BJ (cell line): ENCODE measurements at regions not wholly inside any gene's neighbourhood (a gene's known extent, or its start where the extent isn't known, plus 50 kb on each side); places are given as distances from the start of the nearest gene placed in this dataset.

Experiments used
- CTCF ChIA-PET: fragments of 350-600 bp; formaldehyde crosslinking; extraction: SDS; loops from one replicate; lab custom pipeline; 2021; ENCODE audit warnings: antibody characterized with exemption, inconsistent platforms; lab: Yijun Ruan, JAX
- POLR2A ChIA-PET: fragments of 300-600 bp; sonication (Branson Sonifier 250); formaldehyde crosslinking; extraction: SDS; loops from one replicate; lab custom pipeline; 2021; ENCODE audit warnings: antibody characterized with exemption; lab: Charles Lee
- DNase-seq: peaks from one replicate; pipeline ENCODE4 v3.0.0-alpha.2; 2011; ENCODE audit warnings: low read depth
- H3K27me3 ChIP-seq: 2 replicates; pipeline ENCODE4 v1.6.0; 2011; ENCODE audit warnings: low read length; ENCODE audit not compliant: control insufficient read depth, insufficient read depth
- H3K36me3 ChIP-seq: 2 replicates; pipeline ENCODE4 v1.5.1; 2011; ENCODE audit warnings: low read length; ENCODE audit not compliant: control insufficient read depth, insufficient read depth
- H3K4me3 ChIP-seq: 2 replicates; pipeline ENCODE4 v1.5.1; 2011; ENCODE audit warnings: low read depth, mild to moderate bottlenecking, control low read depth, low read length
- CTCF ChIP-seq: IDR thresholded peaks from 2 replicates; pipeline ENCODE4 v1.5.1; 2011; ENCODE audit warnings: low read depth, mild to moderate bottlenecking, control low read depth, inconsistent platforms, low read length, moderate library complexity; ENCODE audit not compliant: insufficient read depth

DNA sequence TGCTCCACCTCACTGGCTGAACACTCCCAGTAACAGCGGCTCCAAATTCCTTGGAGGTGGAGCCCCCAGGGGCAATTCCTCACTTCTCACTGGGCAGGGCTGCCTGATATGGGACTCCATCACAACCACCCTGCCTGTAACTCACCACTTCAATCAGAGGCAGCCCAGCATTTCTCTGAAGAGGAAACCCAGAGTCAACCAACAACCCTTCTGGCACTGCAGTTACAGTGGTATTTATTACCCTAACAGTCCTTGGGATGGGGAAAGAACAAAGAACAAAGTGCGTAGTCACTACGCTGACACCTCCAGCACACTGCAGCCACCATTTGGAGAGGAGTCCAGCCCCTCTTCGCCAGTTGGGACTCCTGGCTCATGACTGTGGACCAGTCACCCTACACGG lies 85.7 kb upstream of the GALNT13 start:
- no peaks in the 10 kb centered on the region for H3K27me3 ChIP-seq
- ChIA-PET POLR2A (no interaction called here), CTCF (no interaction called here)
- no peak overlapping the region for H3K4me3 ChIP-seq
- no peak for DNase-seq
- no peak for TF ChIP-seq CTCF
- H3K36me3 ChIP-seq, result no peaks in the 10 kb centered on the region

GRCh38 chr2:153787612-153788011 lies 84.1 kb upstream of the GALNT13 start:
- Histone ChIP-seq H3K36me3 (no peaks in the 10 kb centered on the region), H3K4me3 (no peak overlapping the region), H3K27me3 (no peaks in the 10 kb centered on the region)
- no peak for TF ChIP-seq CTCF
- ChIA-PET CTCF (no interaction called here), POLR2A (no interaction called here)
- DNase-seq, result no peak

DNA sequence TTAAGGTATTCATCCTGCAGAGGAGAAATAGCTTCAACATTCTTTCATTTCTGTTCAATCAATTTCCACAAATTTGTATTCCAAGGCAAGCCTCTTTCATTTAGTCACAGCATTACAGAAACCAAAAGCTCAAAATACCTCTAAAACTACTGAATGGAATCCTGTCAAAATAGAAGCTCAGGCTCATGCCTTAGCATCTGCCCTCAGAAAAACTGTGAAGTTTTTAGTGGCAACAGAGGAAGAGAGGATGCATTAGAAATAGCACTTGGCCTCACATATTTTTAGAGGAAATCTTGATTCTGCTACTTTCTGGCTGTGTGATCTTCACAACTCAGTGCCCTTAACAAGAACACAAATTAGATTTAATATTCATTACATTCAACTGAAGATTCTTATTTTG lies 69.1 kb upstream of the GALNT13 start:
- H3K36me3 ChIP-seq, result no peaks in the 10 kb centered on the region
- H3K4me3 ChIP-seq, result no peak overlapping the region
- POLR2A ChIA-PET, result no interaction called here
- CTCF ChIA-PET, result no interaction called here
- DNase-seq, result no peak
- TF ChIP-seq CTCF, result no peak
- no peaks in the 10 kb centered on the region for H3K27me3 ChIP-seq

DNA sequence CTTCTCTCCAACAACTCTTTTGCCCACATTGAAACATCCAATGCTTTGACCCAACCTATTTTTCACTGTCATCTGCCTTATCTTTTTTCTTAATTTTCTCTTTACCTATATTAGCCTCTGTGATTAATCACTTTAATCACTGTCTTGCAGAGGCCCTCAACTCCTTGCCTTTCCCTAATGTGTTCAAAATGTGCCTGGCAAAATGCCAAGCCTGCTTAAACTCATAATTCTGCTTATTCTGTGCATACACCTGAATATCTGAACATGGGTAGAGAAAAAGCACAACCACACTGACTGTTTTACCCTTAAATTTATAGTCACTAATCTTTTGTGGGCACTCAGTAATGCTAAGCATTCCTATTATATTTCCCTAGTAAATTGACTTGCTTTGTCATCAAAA lies 63.0 kb upstream of the GALNT13 start:
- H3K27me3 ChIP-seq, result no peaks in the 10 kb centered on the region
- TF ChIP-seq CTCF, result no peak
- no peak overlapping the region for H3K4me3 ChIP-seq
- no peaks in the 10 kb centered on the region for H3K36me3 ChIP-seq
- ChIA-PET CTCF (no interaction called here), POLR2A (no interaction called here)
- DNase-seq, result no peak

GRCh38 chr2:153811516-153811915 lies 60.2 kb upstream of the GALNT13 start:
- H3K4me3 ChIP-seq, result no peak overlapping the region
- no peaks in the 10 kb centered on the region for H3K36me3 ChIP-seq
- ChIA-PET CTCF (no interaction called here), POLR2A (no interaction called here)
- TF ChIP-seq CTCF, result no peak
- H3K27me3 ChIP-seq, result no peaks in the 10 kb centered on the region
- DNase-seq, result no peak
